Uterus (tissue), 2 donors: ENCODE measurements at regions not wholly inside any gene's neighbourhood (a gene's known extent, or its start where the extent isn't known, plus 50 kb on each side); places are given as distances from the start of the nearest gene placed in this dataset.

Experiments used
- POLR2A ChIP-seq, 2 donors: fragments of 450-650 bp; IDR thresholded peaks; one replicate each; pipeline ENCODE4 v1.6.1; 2016; ENCODE audit warnings: antibody characterized with exemption in 2 of 2, mild to moderate bottlenecking in 1 of 2, moderate library complexity in 1 of 2
- TF ChIP-seq, protein P1 (sequence below), 4 experiments: fragments of 200-600 bp in 2 of 4; fragments of 450-650 bp in 2 of 4; sonication (generic) in 2 of 4; IDR thresholded peaks; one replicate each; pipeline ENCODE4 v1.5.1; 2016 to 2019; ENCODE audit warnings: antibody characterized with exemption in 4 of 4, mild to moderate bottlenecking in 2 of 4, moderate library complexity in 1 of 4

DNA sequence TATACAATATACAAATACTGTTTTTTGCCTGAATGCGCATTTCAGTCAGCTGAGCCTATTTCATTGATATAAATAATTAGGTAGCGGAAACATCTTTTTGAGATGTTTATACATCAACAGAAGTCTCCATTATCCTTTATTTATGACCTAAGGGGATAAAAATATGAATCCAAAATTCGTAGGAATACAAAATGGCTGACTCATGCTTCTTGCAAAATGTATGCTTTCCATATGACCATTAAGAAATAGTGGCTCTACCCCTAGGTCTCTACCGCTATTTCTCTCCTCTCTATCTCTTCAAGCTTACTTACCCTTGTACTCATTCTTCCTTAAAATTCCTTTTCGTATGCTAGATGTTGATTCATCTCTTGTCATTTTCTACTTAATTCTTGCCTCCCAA is 338.4 kb upstream of the TMPRSS15 start:
- TF ChIP-seq, protein P1, sequence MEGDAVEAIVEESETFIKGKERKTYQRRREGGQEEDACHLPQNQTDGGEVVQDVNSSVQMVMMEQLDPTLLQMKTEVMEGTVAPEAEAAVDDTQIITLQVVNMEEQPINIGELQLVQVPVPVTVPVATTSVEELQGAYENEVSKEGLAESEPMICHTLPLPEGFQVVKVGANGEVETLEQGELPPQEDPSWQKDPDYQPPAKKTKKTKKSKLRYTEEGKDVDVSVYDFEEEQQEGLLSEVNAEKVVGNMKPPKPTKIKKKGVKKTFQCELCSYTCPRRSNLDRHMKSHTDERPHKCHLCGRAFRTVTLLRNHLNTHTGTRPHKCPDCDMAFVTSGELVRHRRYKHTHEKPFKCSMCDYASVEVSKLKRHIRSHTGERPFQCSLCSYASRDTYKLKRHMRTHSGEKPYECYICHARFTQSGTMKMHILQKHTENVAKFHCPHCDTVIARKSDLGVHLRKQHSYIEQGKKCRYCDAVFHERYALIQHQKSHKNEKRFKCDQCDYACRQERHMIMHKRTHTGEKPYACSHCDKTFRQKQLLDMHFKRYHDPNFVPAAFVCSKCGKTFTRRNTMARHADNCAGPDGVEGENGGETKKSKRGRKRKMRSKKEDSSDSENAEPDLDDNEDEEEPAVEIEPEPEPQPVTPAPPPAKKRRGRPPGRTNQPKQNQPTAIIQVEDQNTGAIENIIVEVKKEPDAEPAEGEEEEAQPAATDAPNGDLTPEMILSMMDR (IDR thresholded peaks at IDR 0.05) = no peak
- no peak for TF ChIP-seq POLR2A (IDR thresholded peaks at IDR 0.05)
